Kidney epithelial cell (primary cell): ENCODE measurements at regions not wholly inside any gene's neighbourhood (a gene's known extent, or its start where the extent isn't known, plus 50 kb on each side); places are given as distances from the start of the nearest gene placed in this dataset.

Experiments
- DNase-seq: peaks from one replicate; pipeline ENCODE4 v3.0.0-alpha.2; 2010; ENCODE audit warnings: low read depth
- H3K27me3 ChIP-seq: 2 replicates; pipeline ENCODE4 v1.6.0; 2011; ENCODE audit warnings: low read length; ENCODE audit not compliant: control insufficient read depth, insufficient read depth
- H3K36me3 ChIP-seq: 2 replicates; pipeline ENCODE4 v1.5.1; 2011; ENCODE audit warnings: low read length; ENCODE audit not compliant: control insufficient read depth, insufficient read depth
- H3K4me3 ChIP-seq: 2 replicates; pipeline ENCODE4 v1.5.1; 2011; ENCODE audit warnings: low read depth, mild to moderate bottlenecking, control low read depth, low read length
- CTCF ChIP-seq: IDR thresholded peaks from 2 replicates; pipeline ENCODE4 v1.5.1; 2011; ENCODE audit warnings: mild to moderate bottlenecking, moderate library complexity, low read length, control low read depth, inconsistent platforms; ENCODE audit not compliant: insufficient read depth, poor library complexity, severe bottlenecking

- no peak for TF ChIP-seq CTCF
- Histone ChIP-seq H3K4me3 (no peak overlapping the region), H3K27me3 (no peaks in the 10 kb centered on the region), H3K36me3 (no peaks in the 10 kb centered on the region)
- DNase-seq: no peak
Observed at GRCh38 chr1:191895462-191896058, 262.7 kb upstream of the RGS18 start.

GRCh38 chr1:191897134-191897533 lies 261.1 kb upstream of the RGS18 start:
- DNase-seq: no peak
- no peaks in the 10 kb centered on the region for H3K27me3 ChIP-seq
- TF ChIP-seq CTCF: no peak
- H3K4me3 ChIP-seq: no peak overlapping the region
- no peaks in the 10 kb centered on the region for H3K36me3 ChIP-seq

GRCh38 chr1:191901651-191902050 lies 256.6 kb upstream of the RGS18 start:
- no peaks in the 10 kb centered on the region for H3K27me3 ChIP-seq
- no peak for TF ChIP-seq CTCF
- no peaks in the 10 kb centered on the region for H3K36me3 ChIP-seq
- no peak overlapping the region for H3K4me3 ChIP-seq
- DNase-seq: no peak

- no peak overlapping the region for H3K4me3 ChIP-seq
- H3K27me3 ChIP-seq: no peaks in the 10 kb centered on the region
- DNase-seq: no peak
- H3K36me3 ChIP-seq: no peaks in the 10 kb centered on the region
- no peak for TF ChIP-seq CTCF
Observed at GRCh38 chr1:191904991-191905390, 253.3 kb upstream of the RGS18 start.

- DNase-seq: no peak
- no peak overlapping the region for H3K4me3 ChIP-seq
- no peaks in the 10 kb centered on the region for H3K36me3 ChIP-seq
- no peak for TF ChIP-seq CTCF
- no peaks in the 10 kb centered on the region for H3K27me3 ChIP-seq
Observed at GRCh38 chr1:191905781-191906180, 252.5 kb upstream of the RGS18 start.

- no peak for TF ChIP-seq CTCF
- Histone ChIP-seq H3K36me3 (no peaks in the 10 kb centered on the region), H3K4me3 (no peak overlapping the region), H3K27me3 (no peaks in the 10 kb centered on the region)
- no peak for DNase-seq
Observed at GRCh38 chr1:191907121-191907520, 251.1 kb upstream of the RGS18 start.
